ENCODE measurements at regions not wholly inside any gene's neighbourhood (a gene's known extent, or its start where the extent isn't known, plus 50 kb on each side); places are given as distances from the start of the nearest gene placed in this dataset.

DNA sequence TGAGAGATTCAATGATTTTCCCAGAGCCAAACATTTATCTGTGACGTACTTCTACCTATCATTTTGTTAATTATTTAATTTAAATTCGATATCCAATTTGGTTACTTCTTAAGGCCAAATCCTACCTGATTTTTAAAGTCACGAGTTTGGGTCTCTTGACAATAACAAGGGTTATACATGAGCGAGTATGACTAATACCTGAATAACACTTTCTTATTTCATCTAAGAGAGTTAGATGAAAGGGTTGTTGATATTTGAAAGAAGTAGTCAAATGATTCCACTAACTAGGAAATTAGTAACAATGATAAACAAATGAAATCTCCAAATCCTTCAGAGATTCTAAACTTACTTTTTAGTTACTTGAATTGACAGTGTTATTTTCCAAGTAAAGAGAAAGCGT is 1086.9 kb downstream of the XPNPEP1 start:
- no peak for TF ChIP-seq POLR2A (IDR thresholded peaks at IDR 0.05)
- TF ChIP-seq, protein P1, sequence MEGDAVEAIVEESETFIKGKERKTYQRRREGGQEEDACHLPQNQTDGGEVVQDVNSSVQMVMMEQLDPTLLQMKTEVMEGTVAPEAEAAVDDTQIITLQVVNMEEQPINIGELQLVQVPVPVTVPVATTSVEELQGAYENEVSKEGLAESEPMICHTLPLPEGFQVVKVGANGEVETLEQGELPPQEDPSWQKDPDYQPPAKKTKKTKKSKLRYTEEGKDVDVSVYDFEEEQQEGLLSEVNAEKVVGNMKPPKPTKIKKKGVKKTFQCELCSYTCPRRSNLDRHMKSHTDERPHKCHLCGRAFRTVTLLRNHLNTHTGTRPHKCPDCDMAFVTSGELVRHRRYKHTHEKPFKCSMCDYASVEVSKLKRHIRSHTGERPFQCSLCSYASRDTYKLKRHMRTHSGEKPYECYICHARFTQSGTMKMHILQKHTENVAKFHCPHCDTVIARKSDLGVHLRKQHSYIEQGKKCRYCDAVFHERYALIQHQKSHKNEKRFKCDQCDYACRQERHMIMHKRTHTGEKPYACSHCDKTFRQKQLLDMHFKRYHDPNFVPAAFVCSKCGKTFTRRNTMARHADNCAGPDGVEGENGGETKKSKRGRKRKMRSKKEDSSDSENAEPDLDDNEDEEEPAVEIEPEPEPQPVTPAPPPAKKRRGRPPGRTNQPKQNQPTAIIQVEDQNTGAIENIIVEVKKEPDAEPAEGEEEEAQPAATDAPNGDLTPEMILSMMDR (IDR thresholded peaks at IDR 0.05), result no peak

Data from ovary (tissue), 3 donors.